HUES6 (cell line): ENCODE measurements at regions not wholly inside any gene's neighbourhood (a gene's known extent, or its start where the extent isn't known, plus 50 kb on each side); places are given as distances from the start of the nearest gene placed in this dataset.
"Not testable (repeated sequence)": the region's sequence is repeated elsewhere in the genome, so short reads cannot be mapped to it uniquely, and the experiment has no call there.

Source experiments
- H3K27ac ChIP-seq: 2 replicates; pipeline ENCODE4 v1.7.0; 2013; ENCODE audit warnings: low read depth, mild to moderate bottlenecking, low read length, inconsistent platforms
- H3K27me3 ChIP-seq: 2 replicates; pipeline ENCODE4 v1.6.1; 2013; ENCODE audit warnings: low read length; ENCODE audit not compliant: control insufficient read depth, insufficient read depth
- H3K36me3 ChIP-seq: 2 replicates; pipeline ENCODE4 v1.6.1; 2013; ENCODE audit warnings: low read length; ENCODE audit not compliant: control insufficient read depth, insufficient read depth
- H3K4me1 ChIP-seq: 2 replicates; pipeline ENCODE4 v1.6.1; 2013; ENCODE audit warnings: low read length; ENCODE audit not compliant: control insufficient read depth, insufficient read depth
- H3K4me3 ChIP-seq: 2 replicates; pipeline ENCODE4 v1.5.1; 2013; ENCODE audit warnings: low read depth, low read length
- H3K9ac ChIP-seq: one replicate; pipeline ENCODE4 v1.6.1; 2013; ENCODE audit warnings: mild to moderate bottlenecking, low read length
- H3K9me3 ChIP-seq: 2 replicates; pipeline ENCODE4 v1.6.1; 2013; ENCODE audit warnings: low read depth, low read length; ENCODE audit not compliant: control insufficient read depth, insufficient read depth

- Histone ChIP-seq H3K36me3 (no peaks in the 10 kb centered on the region), H3K9me3 (peaks cover 13% of the 10 kb centered on the region; the same call in 1 of the 2 replicates), H3K9ac (no peak overlapping the region), H3K27ac (no peak overlapping the region), H3K4me1 (no peaks in the 10 kb centered on the region), H3K27me3 (no peaks in the 10 kb centered on the region), H3K4me3 (no peak overlapping the region)
Measured at GRCh38 chr14:28820677-28821076, 54.1 kb downstream of the FOXG1 start.

GRCh38 chr14:28821993-28822392 lies 55.4 kb downstream of the FOXG1 start:
- H3K36me3 ChIP-seq = no peaks in the 10 kb centered on the region
- H3K9me3 ChIP-seq = peaks cover 13% of the 10 kb centered on the region; the same call in 1 of the 2 replicates
- no peaks in the 10 kb centered on the region for H3K27me3 ChIP-seq
- H3K9ac ChIP-seq = no peak overlapping the region
- H3K4me3 ChIP-seq = no peak overlapping the region
- no peak overlapping the region for H3K27ac ChIP-seq
- H3K4me1 ChIP-seq = no peaks in the 10 kb centered on the region

- Histone ChIP-seq H3K9me3 (peaks cover 13% of the 10 kb centered on the region; the same call in 1 of the 2 replicates), H3K9ac (no peak overlapping the region), H3K27me3 (no peaks in the 10 kb centered on the region; the same call in 1 of the 2 replicates), H3K4me1 (no peaks in the 10 kb centered on the region), H3K4me3 (no peak overlapping the region), H3K36me3 (no peaks in the 10 kb centered on the region), H3K27ac (no peak overlapping the region)
Measured at GRCh38 chr14:28823245-28823644, 56.7 kb downstream of the FOXG1 start.

- Histone ChIP-seq H3K27me3 (no peaks in the 10 kb centered on the region; the same call in 1 of the 2 replicates), H3K4me3 (no peak overlapping the region; the same call in 1 of the 2 replicates), H3K9me3 (no peaks in the 10 kb centered on the region), H3K27ac (no peak overlapping the region), H3K36me3 (no peaks in the 10 kb centered on the region), H3K9ac (no peak overlapping the region), H3K4me1 (no peaks in the 10 kb centered on the region)
Measured at GRCh38 chr14:28830115-28830534, 63.5 kb downstream of the FOXG1 start.

- Histone ChIP-seq H3K27me3 (no peaks in the 10 kb centered on the region; the same call in 1 of the 2 replicates), H3K4me3 (no peak overlapping the region), H3K9me3 (no peaks in the 10 kb centered on the region), H3K4me1 (no peaks in the 10 kb centered on the region), H3K36me3 (no peaks in the 10 kb centered on the region), H3K27ac (no peak overlapping the region), H3K9ac (no peak overlapping the region)
Measured at GRCh38 chr14:28831126-28831525, 64.5 kb downstream of the FOXG1 start.

GRCh38 chr14:28842569-28842968 lies 76.0 kb downstream of the FOXG1 start:
- H3K4me3 ChIP-seq, H3K4me1 ChIP-seq, H3K36me3 ChIP-seq, H3K9me3 ChIP-seq, H3K27me3 ChIP-seq, H3K27ac ChIP-seq, H3K9ac ChIP-seq: not testable (repeated sequence)

- H3K9ac ChIP-seq = no peak overlapping the region
- no peaks in the 10 kb centered on the region for H3K36me3 ChIP-seq
- H3K27ac ChIP-seq = no peak overlapping the region
- H3K4me1 ChIP-seq = no peaks in the 10 kb centered on the region
- H3K27me3 ChIP-seq = no peaks in the 10 kb centered on the region
- H3K9me3 ChIP-seq = no peaks in the 10 kb centered on the region
- no peak overlapping the region for H3K4me3 ChIP-seq
Measured at GRCh38 chr14:28867571-28867970, 101.0 kb downstream of the FOXG1 start.

GRCh38 chr14:28870033-28870564 lies 103.5 kb downstream of the FOXG1 start:
- Histone ChIP-seq H3K27me3 (no peaks in the 10 kb centered on the region), H3K36me3 (no peaks in the 10 kb centered on the region), H3K27ac (no peak overlapping the region), H3K9ac (no peak overlapping the region), H3K4me3 (no peak overlapping the region), H3K9me3 (no peaks in the 10 kb centered on the region), H3K4me1 (no peaks in the 10 kb centered on the region)

- H3K9me3 ChIP-seq = no peaks in the 10 kb centered on the region
- H3K9ac ChIP-seq = no peak overlapping the region
- H3K4me1 ChIP-seq = no peaks in the 10 kb centered on the region; the same call in none of the 2 replicates
- H3K36me3 ChIP-seq = no peaks in the 10 kb centered on the region
- H3K4me3 ChIP-seq = no peak overlapping the region
- no peak overlapping the region for H3K27ac ChIP-seq
- no peaks in the 10 kb centered on the region for H3K27me3 ChIP-seq
Measured at GRCh38 chr14:28875934-28876571, 109.5 kb downstream of the FOXG1 start.

- Histone ChIP-seq H3K27ac (no peak overlapping the region), H3K4me3 (no peak overlapping the region), H3K4me1 (no peaks in the 10 kb centered on the region; the same call in none of the 2 replicates), H3K9ac (no peak overlapping the region), H3K27me3 (no peaks in the 10 kb centered on the region), H3K9me3 (no peaks in the 10 kb centered on the region), H3K36me3 (no peaks in the 10 kb centered on the region)
Measured at GRCh38 chr14:28876572-28876945, 110.0 kb downstream of the FOXG1 start.

- Histone ChIP-seq H3K4me3 (no peak overlapping the region), H3K9ac (no peak overlapping the region), H3K27ac (no peak overlapping the region), H3K4me1 (no peaks in the 10 kb centered on the region; the same call in none of the 2 replicates), H3K36me3 (no peaks in the 10 kb centered on the region), H3K27me3 (no peaks in the 10 kb centered on the region), H3K9me3 (no peaks in the 10 kb centered on the region)
Measured at GRCh38 chr14:28877923-28878322, 111.3 kb downstream of the FOXG1 start.
